MM.1S (cell line): ENCODE measurements at regions not wholly inside any gene's neighbourhood (a gene's known extent, or its start where the extent isn't known, plus 50 kb on each side); places are given as distances from the start of the nearest gene placed in this dataset.

Experiments
- EZH2phosphoT487 ChIP-seq: fragments of 300-600 bp; sonication (generic); IDR thresholded peaks from 2 replicates; pipeline ENCODE4 v1.6.1; 2018; ENCODE audit warnings: antibody characterized with exemption, low read length
- TF ChIP-seq, protein P1 (sequence below): fragments of 300-600 bp; sonication (generic); IDR thresholded peaks from 2 replicates; pipeline ENCODE4 v1.5.1; 2016; ENCODE audit warnings: antibody characterized with exemption, low read length, mixed read lengths

- TF ChIP-seq, protein P1, sequence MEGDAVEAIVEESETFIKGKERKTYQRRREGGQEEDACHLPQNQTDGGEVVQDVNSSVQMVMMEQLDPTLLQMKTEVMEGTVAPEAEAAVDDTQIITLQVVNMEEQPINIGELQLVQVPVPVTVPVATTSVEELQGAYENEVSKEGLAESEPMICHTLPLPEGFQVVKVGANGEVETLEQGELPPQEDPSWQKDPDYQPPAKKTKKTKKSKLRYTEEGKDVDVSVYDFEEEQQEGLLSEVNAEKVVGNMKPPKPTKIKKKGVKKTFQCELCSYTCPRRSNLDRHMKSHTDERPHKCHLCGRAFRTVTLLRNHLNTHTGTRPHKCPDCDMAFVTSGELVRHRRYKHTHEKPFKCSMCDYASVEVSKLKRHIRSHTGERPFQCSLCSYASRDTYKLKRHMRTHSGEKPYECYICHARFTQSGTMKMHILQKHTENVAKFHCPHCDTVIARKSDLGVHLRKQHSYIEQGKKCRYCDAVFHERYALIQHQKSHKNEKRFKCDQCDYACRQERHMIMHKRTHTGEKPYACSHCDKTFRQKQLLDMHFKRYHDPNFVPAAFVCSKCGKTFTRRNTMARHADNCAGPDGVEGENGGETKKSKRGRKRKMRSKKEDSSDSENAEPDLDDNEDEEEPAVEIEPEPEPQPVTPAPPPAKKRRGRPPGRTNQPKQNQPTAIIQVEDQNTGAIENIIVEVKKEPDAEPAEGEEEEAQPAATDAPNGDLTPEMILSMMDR = no peak
- TF ChIP-seq EZH2phosphoT487 = no peak
Measured at GRCh38 chr4:26206999-26207398, 113.8 kb upstream of the RBPJ start.
